ENCODE measurements at regions not wholly inside any gene's neighbourhood (a gene's known extent, or its start where the extent isn't known, plus 50 kb on each side); places are given as distances from the start of the nearest gene placed in this dataset.

GRCh38 chr18:46343931-46344372 lies 239.8 kb downstream of the HAUS1 start:
- DNase-seq (ENCODE audit: low read depth): no peak

- DNase-seq (ENCODE audit: low read depth): no peak
These were observed 240.4 kb downstream of the HAUS1 start for GRCh38 chr18:46344416-46345180.

- no peak for DNase-seq (ENCODE audit: low read depth)
These were observed 240.9 kb downstream of the HAUS1 start for GRCh38 chr18:46345181-46345465.

GRCh38 chr18:46346213-46346612 lies 242.0 kb downstream of the HAUS1 start:
- DNase-seq (ENCODE audit: low read depth): no peak

- DNase-seq (ENCODE audit: low read depth): no peak
These were observed 242.9 kb downstream of the HAUS1 start for GRCh38 chr18:46346896-46347630.

- DNase-seq (ENCODE audit: low read depth): no peak
These were observed 246.5 kb downstream of the HAUS1 start for GRCh38 chr18:46350598-46351159.

GRCh38 chr18:46352520-46353250 lies 248.5 kb downstream of the HAUS1 start:
- no peak for DNase-seq (ENCODE audit: low read depth)

- no peak for DNase-seq (ENCODE audit: low read depth)
These were observed 249.3 kb downstream of the HAUS1 start for GRCh38 chr18:46353460-46353859.

- no peak for DNase-seq (ENCODE audit: low read depth)
These were observed 252.3 kb downstream of the HAUS1 start for GRCh38 chr18:46356278-46357033.

- no peak for DNase-seq (ENCODE audit: low read depth)
These were observed 256.0 kb downstream of the HAUS1 start for GRCh38 chr18:46360102-46360699.

GRCh38 chr18:46360866-46361265 lies 256.7 kb downstream of the HAUS1 start:
- DNase-seq (ENCODE audit: low read depth): no peak

GRCh38 chr18:46362533-46362932 lies 258.3 kb downstream of the HAUS1 start:
- DNase-seq (ENCODE audit: low read depth): no peak

GRCh38 chr18:46364048-46364447 lies 259.9 kb downstream of the HAUS1 start:
- DNase-seq (ENCODE audit: low read depth): no peak

GRCh38 chr18:46366201-46366600 lies 262.0 kb downstream of the HAUS1 start:
- no peak for DNase-seq (ENCODE audit: low read depth)

GRCh38 chr18:46366751-46367376 lies 262.7 kb downstream of the HAUS1 start:
- no peak for DNase-seq (ENCODE audit: low read depth)

GRCh38 chr18:46369323-46369722 lies 265.1 kb downstream of the HAUS1 start:
- no peak for DNase-seq (ENCODE audit: low read depth)

GRCh38 chr18:46370898-46371297 lies 266.7 kb downstream of the HAUS1 start:
- no peak for DNase-seq (ENCODE audit: low read depth)

GRCh38 chr18:46372670-46373069 lies 268.5 kb downstream of the HAUS1 start:
- DNase-seq (ENCODE audit: low read depth): no peak

GRCh38 chr18:46373131-46373530 lies 268.9 kb downstream of the HAUS1 start:
- DNase-seq (ENCODE audit: low read depth): no peak

- no peak for DNase-seq (ENCODE audit: low read depth)
These were observed 269.6 kb downstream of the HAUS1 start for GRCh38 chr18:46373791-46374190.

Data from myocyte (in vitro differentiated cells).